Activated CD4-positive, CD25-positive, alpha-beta regulatory T cell treated with anti-CD3 and anti-CD28 coated beads, Interleukin-2, amount 50 U/mL, for 72 hours (primary cell): ENCODE measurements at regions not wholly inside any gene's neighbourhood (a gene's known extent, or its start where the extent isn't known, plus 50 kb on each side); places are given as distances from the start of the nearest gene placed in this dataset.

Source experiments
- DNase-seq: peaks from one replicate; pipeline ENCODE4 v3.0.0; 2021

DNA sequence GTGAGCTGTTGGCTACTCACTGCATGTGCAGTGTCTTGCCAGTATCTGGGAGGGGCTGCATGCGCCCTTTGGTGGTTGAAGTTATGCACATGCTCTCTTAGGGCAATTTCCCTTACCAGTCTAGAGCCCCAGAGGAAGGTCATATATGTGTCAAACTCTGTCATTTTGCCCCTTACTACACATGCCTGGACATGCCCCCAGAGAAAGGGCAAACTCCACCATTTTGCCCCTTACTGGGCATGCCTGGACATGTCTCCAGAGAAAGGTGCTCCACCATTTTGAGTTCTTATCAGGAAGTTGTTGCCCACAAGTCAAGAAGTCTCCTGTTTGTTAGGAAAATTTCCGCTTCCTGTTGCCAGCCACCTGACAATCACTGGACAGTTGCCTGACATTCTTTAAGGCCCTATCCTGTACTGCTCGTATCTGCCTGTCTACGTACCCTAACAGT lies 56.4 kb upstream of the PLAC8 start:
- peak; percentile 31 for DNase-seq
